ENCODE measurements at regions not wholly inside any gene's neighbourhood (a gene's known extent, or its start where the extent isn't known, plus 50 kb on each side); places are given as distances from the start of the nearest gene placed in this dataset.
"Not testable (repeated sequence)": the region's sequence is repeated elsewhere in the genome, so short reads cannot be mapped to it uniquely, and the experiment has no call there.

GRCh38 chr7:10284001-10284400, 689.7 kb upstream of the PHF14 start:
- no peak for DNase-seq (ENCODE audit: low spot score)

- DNase-seq (ENCODE audit: low spot score) = no peak
Observed at GRCh38 chr7:10299384-10299783, 674.3 kb upstream of the PHF14 start.

- no peak for DNase-seq (ENCODE audit: low spot score)
Observed at GRCh38 chr7:10300577-10300976, 673.1 kb upstream of the PHF14 start.

GRCh38 chr7:10308276-10308675, 665.4 kb upstream of the PHF14 start:
- no peak for DNase-seq (ENCODE audit: low spot score)

DNA sequence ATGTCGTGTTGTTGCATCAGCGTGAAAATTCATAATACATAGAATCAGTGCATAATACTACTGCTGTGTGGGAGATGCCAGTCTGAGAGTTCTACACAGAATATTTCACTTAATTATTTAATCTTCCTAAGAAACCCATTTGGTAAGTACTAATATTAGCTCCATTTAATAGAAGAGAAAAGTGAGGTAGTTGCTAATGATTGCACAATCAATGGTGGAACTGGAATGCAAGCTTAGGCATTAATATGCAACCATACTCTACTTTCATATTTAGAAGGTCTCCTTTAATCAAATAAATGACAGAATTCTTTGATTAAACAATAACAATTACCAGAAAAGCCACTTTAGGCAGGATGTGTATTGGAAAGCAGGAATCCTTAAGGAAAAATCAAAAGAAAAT, 660.7 kb upstream of the PHF14 start:
- no peak for DNase-seq (ENCODE audit: low spot score)

DNA sequence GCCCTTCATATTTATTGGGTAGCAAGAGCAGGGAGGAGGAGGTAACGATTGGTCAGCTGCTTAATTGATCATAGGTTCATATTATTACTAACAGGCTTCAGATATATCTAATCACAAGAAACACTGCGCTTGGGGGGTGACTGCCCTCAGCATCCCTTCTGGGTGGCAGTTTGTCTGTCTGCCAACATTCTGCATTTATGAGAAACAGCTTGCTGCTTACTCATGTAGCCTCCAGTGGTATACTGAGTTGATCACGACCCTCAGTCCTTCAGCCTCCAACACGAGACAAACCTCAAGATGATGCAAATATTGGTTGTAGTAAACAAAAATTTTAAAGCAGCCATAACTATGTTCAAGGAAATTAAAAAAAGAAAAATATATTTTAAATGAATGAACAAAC, 657.8 kb upstream of the PHF14 start:
- DNase-seq (ENCODE audit: low spot score) = no peak

DNA sequence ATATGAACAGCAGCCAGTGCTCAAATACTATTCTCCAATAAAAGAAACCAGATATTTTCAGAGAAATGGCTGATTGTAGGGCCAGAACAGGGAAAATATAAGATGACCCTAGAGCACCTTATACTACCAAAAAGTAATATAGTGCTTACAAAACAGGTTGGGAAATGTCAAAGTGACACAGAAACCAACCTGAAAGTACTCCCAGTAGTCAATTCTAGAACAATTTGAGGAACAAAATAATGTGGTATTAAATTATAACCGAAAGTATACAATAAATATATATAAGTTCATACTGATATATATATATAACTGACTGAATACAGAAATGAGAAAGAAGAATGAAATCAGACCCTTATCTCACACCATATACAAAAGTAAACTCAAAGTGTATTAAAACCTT, 657.2 kb upstream of the PHF14 start:
- DNase-seq (ENCODE audit: low spot score) = no peak

GRCh38 chr7:10325395-10325794, 648.3 kb upstream of the PHF14 start:
- DNase-seq (ENCODE audit: low spot score) = no peak

GRCh38 chr7:10343108-10343507, 630.6 kb upstream of the PHF14 start:
- DNase-seq (ENCODE audit: low spot score) = no peak

DNA sequence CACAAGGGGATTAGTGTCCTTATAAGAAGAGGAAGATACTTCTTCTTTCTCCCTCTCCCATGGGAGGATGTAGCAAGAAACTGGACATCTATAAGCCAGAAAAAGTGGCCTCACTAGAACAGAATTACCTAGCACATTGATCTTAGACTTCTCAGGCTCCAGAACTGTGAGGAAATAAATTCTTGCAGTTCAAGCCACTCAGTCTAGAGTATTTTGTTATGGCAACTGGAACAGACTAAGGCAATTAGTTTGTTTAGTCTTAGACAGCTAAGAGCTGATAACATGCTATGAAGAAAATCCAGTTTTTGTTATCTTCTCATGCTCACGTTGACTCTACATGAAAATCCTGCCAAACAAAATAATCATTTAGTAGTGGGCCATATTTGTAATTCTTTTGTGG, 627.6 kb upstream of the PHF14 start:
- DNase-seq (ENCODE audit: low spot score) = no peak

DNA sequence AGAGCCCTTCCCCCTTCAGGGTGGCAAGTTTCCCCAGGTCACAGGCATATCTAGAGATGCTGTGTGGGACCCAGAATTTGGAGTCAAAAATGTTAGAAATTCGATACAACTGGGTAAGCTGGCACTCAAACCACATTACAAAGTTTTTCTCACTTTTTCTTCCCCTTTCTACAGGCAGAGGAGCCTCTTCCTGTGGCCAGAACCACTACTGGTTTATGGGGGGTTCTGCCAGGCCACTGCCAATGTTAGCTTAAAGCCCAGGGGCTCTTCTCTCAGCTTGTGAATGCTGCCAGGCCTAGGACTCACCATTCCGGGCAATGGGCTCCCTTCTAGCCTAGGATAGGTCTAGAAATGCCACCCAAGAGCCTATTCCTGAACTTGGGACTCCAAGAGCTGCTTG, 617.9 kb upstream of the PHF14 start:
- no peak for DNase-seq (ENCODE audit: low spot score)

- no peak for DNase-seq (ENCODE audit: low spot score)
Observed at GRCh38 chr7:10360050-10360449, 613.6 kb upstream of the PHF14 start.

DNA sequence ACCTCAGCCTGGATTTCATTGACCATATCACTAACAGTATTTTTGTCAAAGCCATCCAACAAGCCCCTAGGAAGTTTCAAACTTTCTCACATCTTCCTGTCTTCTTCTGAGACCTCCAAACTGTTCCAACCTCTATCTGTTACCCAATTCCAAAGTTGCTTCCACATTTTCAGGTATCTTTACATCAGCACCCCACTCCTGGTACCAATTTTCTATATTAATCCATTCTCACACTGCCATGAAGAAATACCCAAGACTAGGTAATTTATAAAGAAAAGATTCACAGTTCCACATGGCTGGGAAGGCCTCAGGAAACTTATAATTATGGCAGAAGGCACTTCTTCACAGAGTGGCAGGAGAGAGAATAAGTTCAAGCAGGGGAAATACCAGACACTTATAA, 571.9 kb upstream of the PHF14 start:
- no peak for DNase-seq (ENCODE audit: low spot score)

DNA sequence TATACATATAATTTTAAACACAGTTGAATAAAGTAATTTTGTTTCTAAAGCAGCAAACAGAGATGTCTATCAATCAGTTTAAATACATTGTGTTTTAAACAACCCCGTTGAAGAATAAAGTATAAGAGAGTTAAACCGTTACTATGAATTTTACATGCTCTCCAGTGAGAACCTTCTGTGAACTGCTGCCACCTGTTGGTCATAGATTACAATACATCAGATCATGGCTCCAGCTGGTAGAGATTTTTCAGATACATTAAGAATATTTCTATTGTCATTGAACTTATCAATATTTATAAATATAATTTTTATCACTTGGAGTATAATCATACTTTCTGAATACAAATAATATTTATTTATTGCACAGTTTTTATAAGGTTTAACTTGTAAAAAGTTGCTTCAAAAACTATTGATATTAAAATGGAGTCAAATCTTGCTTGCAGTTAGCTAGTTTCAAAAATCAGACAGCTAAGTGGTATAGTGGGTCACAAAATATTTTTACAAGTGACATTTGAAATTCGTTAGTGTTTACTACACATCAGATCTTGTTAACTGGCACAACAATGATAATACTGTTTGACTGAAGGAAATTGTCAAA, 561.2 kb upstream of the PHF14 start:
- DNase-seq (ENCODE audit: low spot score) = peak; percentile 24

DNA sequence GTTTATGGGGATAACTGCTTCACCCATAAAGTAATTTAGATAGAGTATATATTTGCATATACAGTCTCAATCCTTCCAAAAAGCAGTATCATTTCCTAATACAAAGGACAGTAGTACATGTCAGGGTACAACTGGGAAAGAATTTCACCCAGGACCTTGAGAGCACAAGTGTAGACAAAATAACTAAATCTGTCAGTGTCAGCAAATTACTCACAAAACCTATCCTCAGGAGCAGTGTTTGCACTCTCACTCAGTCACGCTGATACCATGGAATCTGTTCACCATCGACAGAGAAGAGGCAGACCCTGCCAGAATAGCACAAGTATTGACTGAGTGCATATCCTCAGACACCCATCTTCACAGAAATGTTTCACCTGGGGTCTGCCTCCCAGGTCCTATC, 554.7 kb upstream of the PHF14 start:
- DNase-seq (ENCODE audit: low spot score) = no peak

- DNase-seq (ENCODE audit: low spot score) = no peak
Observed at GRCh38 chr7:10429031-10429430, 544.6 kb upstream of the PHF14 start.

DNA sequence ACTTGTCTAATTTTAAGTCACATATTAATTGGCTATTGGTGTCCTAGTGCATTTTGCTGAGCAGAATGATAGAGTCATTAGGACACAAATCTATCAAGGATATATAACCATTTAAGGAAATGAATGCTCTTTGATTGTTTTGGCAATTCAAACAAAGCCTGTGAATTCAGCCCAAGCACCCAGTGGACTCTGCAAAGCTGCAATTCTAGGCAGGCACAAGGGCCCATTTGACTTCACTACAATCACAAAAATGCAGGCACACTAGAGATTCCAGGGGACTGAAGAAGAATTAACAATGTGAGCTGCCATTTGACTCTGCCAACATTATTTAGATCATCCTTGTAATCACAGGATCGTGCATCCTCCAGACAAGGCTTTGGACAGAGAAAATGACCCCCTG, 544.2 kb upstream of the PHF14 start:
- no peak for DNase-seq (ENCODE audit: low spot score)

- DNase-seq (ENCODE audit: low spot score) = no peak
Observed at GRCh38 chr7:10436302-10436701, 537.4 kb upstream of the PHF14 start.

DNA sequence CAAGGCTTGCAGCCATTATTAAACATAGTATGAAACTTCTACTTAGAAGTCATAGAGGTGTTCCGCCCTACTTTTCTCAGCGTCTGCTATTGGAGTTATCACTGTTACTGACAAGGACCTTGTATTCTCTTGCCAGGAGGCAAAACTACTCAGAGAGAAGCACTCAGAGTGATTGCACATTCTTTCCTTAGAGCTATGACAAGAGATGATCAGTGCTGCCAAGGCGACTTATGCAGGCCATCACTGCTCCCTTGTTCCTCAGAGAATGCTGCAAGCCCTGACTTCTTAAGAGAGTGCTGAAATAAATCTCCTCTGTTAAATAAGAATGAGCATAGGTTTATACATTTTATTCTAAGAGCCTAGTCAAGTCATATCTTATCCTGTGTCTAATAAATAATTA, 534.6 kb upstream of the PHF14 start:
- no peak for DNase-seq (ENCODE audit: low spot score)

DNA sequence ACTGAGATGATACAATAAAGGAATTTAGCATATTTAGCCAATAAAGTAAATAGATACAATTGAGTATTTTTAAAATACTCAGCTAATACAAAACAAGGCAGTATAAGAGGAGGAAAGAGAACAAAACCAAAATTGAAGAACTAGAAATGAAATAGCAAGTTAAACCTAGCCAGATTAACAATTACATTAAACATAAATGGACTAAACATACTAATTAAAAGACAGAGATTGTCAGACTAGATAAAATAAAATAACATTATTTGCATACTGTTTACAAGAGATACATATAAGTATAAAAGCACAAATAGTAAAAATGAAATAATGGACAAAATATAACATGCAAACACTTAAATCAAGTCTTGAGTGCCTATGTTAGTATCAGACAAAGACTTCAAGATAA, 517.7 kb upstream of the PHF14 start:
- DNase-seq (ENCODE audit: low spot score) = no peak

- no peak for DNase-seq (ENCODE audit: low spot score)
Observed at GRCh38 chr7:10460474-10460873, 513.2 kb upstream of the PHF14 start.

GRCh38 chr7:10463701-10464100, 510.0 kb upstream of the PHF14 start:
- no peak for DNase-seq (ENCODE audit: low spot score)

DNA sequence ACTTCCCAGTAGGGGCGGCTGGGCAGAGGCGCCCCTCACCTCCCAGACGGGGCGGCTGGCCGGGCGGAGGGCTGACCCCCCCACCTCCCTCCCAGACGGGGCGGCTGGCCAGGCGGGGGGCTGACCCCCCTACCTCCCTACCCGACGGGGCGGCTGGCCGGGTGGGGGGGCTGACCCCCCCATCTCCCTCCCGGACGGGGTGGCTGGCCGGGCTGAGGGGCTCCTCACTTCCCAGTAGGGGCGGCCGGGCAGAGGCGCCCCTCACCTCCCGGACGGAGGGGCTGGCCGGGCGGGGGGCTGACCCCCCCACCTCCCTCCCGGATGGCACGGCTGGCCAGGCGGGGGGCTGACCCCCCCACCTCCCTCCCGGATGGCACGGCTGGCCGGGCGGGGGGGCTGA, 508.1 kb upstream of the PHF14 start:
- DNase-seq (ENCODE audit: low spot score) = not testable (repeated sequence)

GRCh38 chr7:10468908-10469307, 504.8 kb upstream of the PHF14 start:
- DNase-seq (ENCODE audit: low spot score) = no peak

- DNase-seq (ENCODE audit: low spot score) = no peak
Observed at GRCh38 chr7:10469476-10469875, 504.2 kb upstream of the PHF14 start.

Data from AG20443 (cell line).